Activated CD4-positive, alpha-beta T cell treated with anti-CD3 and anti-CD28 coated beads, Interleukin-2, amount 10 ng/mL, durations not matched to agents 7 days and 5 days (primary cell): ENCODE measurements at regions not wholly inside any gene's neighbourhood (a gene's known extent, or its start where the extent isn't known, plus 50 kb on each side); places are given as distances from the start of the nearest gene placed in this dataset.

Source experiments
- CTCF ChIA-PET: fragments of 350-600 bp; sonication (Branson Sonifier 250); formaldehyde crosslinking; loops from one replicate; lab custom pipeline; 2021; ENCODE audit warnings: antibody characterized with exemption; lab: Charles Lee
- POLR2A ChIA-PET: fragments of 350-600 bp; sonication (Branson Sonifier 250); formaldehyde crosslinking; loops from one replicate; lab custom pipeline; 2021; ENCODE audit warnings: antibody characterized with exemption; lab: Charles Lee
- DNase-seq: peaks from one replicate; pipeline ENCODE4 v3.0.0-alpha.2; 2020
- H3K27ac Mint-ChIP-seq: one replicate; pipeline ENCODE4 v1.8.0; 2021; ENCODE audit warnings: mild to moderate bottlenecking, moderate library complexity, mixed read lengths
- H3K27me3 Mint-ChIP-seq: one replicate; pipeline ENCODE4 v1.8.0; 2021; ENCODE audit warnings: mixed read lengths
- H3K36me3 Mint-ChIP-seq: one replicate; pipeline ENCODE4 v1.8.0; 2021; ENCODE audit warnings: low read depth, mixed read lengths
- H3K4me1 Mint-ChIP-seq: one replicate; pipeline ENCODE4 v1.8.0; 2021; ENCODE audit warnings: mixed read lengths
- H3K4me3 Mint-ChIP-seq: one replicate; pipeline ENCODE4 v1.8.0; 2021; ENCODE audit warnings: mild to moderate bottlenecking, moderate library complexity, mixed read lengths
- H3K9me3 Mint-ChIP-seq: one replicate; pipeline ENCODE4 v1.8.0; 2021; ENCODE audit warnings: mixed read lengths

- ChIA-PET POLR2A (no interaction called here), CTCF (interaction anchor here (0.6 kb wide), 2 partner anchors 283 to 321 kb away, joined by 3 read pairs; no protein-coding TSS in a partner anchor)
- Mint-ChIP-seq H3K27ac (no peak overlapping the region), H3K27me3 (peaks cover 3% of the 10 kb centered on the region), H3K36me3 (no peaks in the 10 kb centered on the region), H3K4me1 (no peaks in the 10 kb centered on the region), H3K4me3 (no peak overlapping the region), H3K9me3 (no peaks in the 10 kb centered on the region)
- DNase-seq: no peak
Observed at GRCh38 chr5:133681896-133682295, 69.6 kb upstream of the FSTL4 start.

GRCh38 chr5:133680830-133681565, 68.7 kb upstream of the FSTL4 start:
- H3K9me3 Mint-ChIP-seq: no peaks in the 10 kb centered on the region
- no peaks in the 10 kb centered on the region for H3K27me3 Mint-ChIP-seq
- H3K27ac Mint-ChIP-seq: no peak overlapping the region
- CTCF ChIA-PET: no interaction called here
- no peaks in the 10 kb centered on the region for H3K36me3 Mint-ChIP-seq
- H3K4me3 Mint-ChIP-seq: no peak overlapping the region
- POLR2A ChIA-PET: no interaction called here
- DNase-seq: no peak
- H3K4me1 Mint-ChIP-seq: no peaks in the 10 kb centered on the region

GRCh38 chr5:133679534-133679933, 67.2 kb upstream of the FSTL4 start:
- POLR2A ChIA-PET: no interaction called here
- no peak overlapping the region for H3K4me3 Mint-ChIP-seq
- no peaks in the 10 kb centered on the region for H3K27me3 Mint-ChIP-seq
- CTCF ChIA-PET: no interaction called here
- no peak for DNase-seq
- H3K9me3 Mint-ChIP-seq: no peaks in the 10 kb centered on the region
- H3K36me3 Mint-ChIP-seq: no peaks in the 10 kb centered on the region
- H3K4me1 Mint-ChIP-seq: no peaks in the 10 kb centered on the region
- no peak overlapping the region for H3K27ac Mint-ChIP-seq

- Mint-ChIP-seq H3K27me3 (peaks cover 12% of the 10 kb centered on the region), H3K36me3 (no peaks in the 10 kb centered on the region), H3K9me3 (no peaks in the 10 kb centered on the region), H3K4me1 (no peaks in the 10 kb centered on the region), H3K4me3 (no peak overlapping the region), H3K27ac (no peak overlapping the region)
- ChIA-PET CTCF (interaction anchor here (0.6 kb wide), 1 partner anchor 136 kb away, joined by 5 read pairs; no protein-coding TSS in a partner anchor), POLR2A (no interaction called here)
- DNase-seq: no peak
Observed at GRCh38 chr5:133675376-133676154, 63.2 kb upstream of the FSTL4 start.

GRCh38 chr5:133670336-133670735, 58.0 kb upstream of the FSTL4 start:
- peaks cover 20% of the 10 kb centered on the region for H3K27me3 Mint-ChIP-seq
- CTCF ChIA-PET: no interaction called here
- H3K4me1 Mint-ChIP-seq: no peaks in the 10 kb centered on the region
- DNase-seq: no peak
- H3K4me3 Mint-ChIP-seq: no peak overlapping the region
- POLR2A ChIA-PET: no interaction called here
- no peaks in the 10 kb centered on the region for H3K36me3 Mint-ChIP-seq
- H3K27ac Mint-ChIP-seq: no peak overlapping the region
- H3K9me3 Mint-ChIP-seq: no peaks in the 10 kb centered on the region

- no peaks in the 10 kb centered on the region for H3K36me3 Mint-ChIP-seq
- CTCF ChIA-PET: no interaction called here
- no peaks in the 10 kb centered on the region for H3K9me3 Mint-ChIP-seq
- H3K4me1 Mint-ChIP-seq: no peaks in the 10 kb centered on the region
- POLR2A ChIA-PET: no interaction called here
- H3K4me3 Mint-ChIP-seq: no peak overlapping the region
- H3K27ac Mint-ChIP-seq: no peak overlapping the region
- peaks cover 20% of the 10 kb centered on the region for H3K27me3 Mint-ChIP-seq
- no peak for DNase-seq
Observed at GRCh38 chr5:133669472-133669871, 57.1 kb upstream of the FSTL4 start.

- Mint-ChIP-seq H3K36me3 (no peaks in the 10 kb centered on the region), H3K27me3 (peaks cover 17% of the 10 kb centered on the region), H3K4me3 (no peak overlapping the region), H3K27ac (no peak overlapping the region), H3K9me3 (no peaks in the 10 kb centered on the region), H3K4me1 (no peaks in the 10 kb centered on the region)
- POLR2A ChIA-PET: no interaction called here
- CTCF ChIA-PET: no interaction called here
- no peak for DNase-seq
Observed at GRCh38 chr5:133668458-133668857, 56.1 kb upstream of the FSTL4 start.

- no peaks in the 10 kb centered on the region for H3K4me1 Mint-ChIP-seq
- POLR2A ChIA-PET: no interaction called here
- no peaks in the 10 kb centered on the region for H3K9me3 Mint-ChIP-seq
- peaks cover 11% of the 10 kb centered on the region for H3K27me3 Mint-ChIP-seq
- no peak overlapping the region for H3K4me3 Mint-ChIP-seq
- no peak overlapping the region for H3K27ac Mint-ChIP-seq
- CTCF ChIA-PET: no interaction called here
- no peak for DNase-seq
- H3K36me3 Mint-ChIP-seq: no peaks in the 10 kb centered on the region
Observed at GRCh38 chr5:133667217-133667616, 54.9 kb upstream of the FSTL4 start.

- no peak overlapping the region for H3K4me3 Mint-ChIP-seq
- ChIA-PET POLR2A (no interaction called here), CTCF (no interaction called here)
- H3K9me3 Mint-ChIP-seq: no peaks in the 10 kb centered on the region
- no peak overlapping the region for H3K27ac Mint-ChIP-seq
- DNase-seq: no peak
- no peaks in the 10 kb centered on the region for H3K36me3 Mint-ChIP-seq
- peaks cover 12% of the 10 kb centered on the region for H3K27me3 Mint-ChIP-seq
- H3K4me1 Mint-ChIP-seq: no peaks in the 10 kb centered on the region
Observed at GRCh38 chr5:133665571-133665970, 53.2 kb upstream of the FSTL4 start.

- ChIA-PET CTCF (no interaction called here), POLR2A (no interaction called here)
- no peak for DNase-seq
- Mint-ChIP-seq H3K27ac (no peak overlapping the region), H3K4me1 (no peaks in the 10 kb centered on the region), H3K9me3 (no peaks in the 10 kb centered on the region), H3K4me3 (no peak overlapping the region), H3K27me3 (peaks cover 17% of the 10 kb centered on the region), H3K36me3 (no peaks in the 10 kb centered on the region)
Observed at GRCh38 chr5:133664422-133664821, 52.1 kb upstream of the FSTL4 start.

GRCh38 chr5:133663397-133664054, 51.2 kb upstream of the FSTL4 start:
- Mint-ChIP-seq H3K36me3 (no peaks in the 10 kb centered on the region), H3K4me1 (no peaks in the 10 kb centered on the region), H3K4me3 (no peak overlapping the region), H3K27me3 (peaks cover 22% of the 10 kb centered on the region), H3K9me3 (no peaks in the 10 kb centered on the region), H3K27ac (no peak overlapping the region)
- no peak for DNase-seq
- POLR2A ChIA-PET: no interaction called here
- CTCF ChIA-PET: interaction anchor here (0.6 kb wide), 1 partner anchor 21 kb away, joined by 3 read pairs; no protein-coding TSS in a partner anchor

GRCh38 chr5:133662578-133662977, 50.2 kb upstream of the FSTL4 start:
- ChIA-PET POLR2A (no interaction called here), CTCF (interaction anchor here (0.6 to 0.9 kb wide), 2 partner anchors 21 to 42 kb away, joined by 3 read pairs; no protein-coding TSS in a partner anchor)
- Mint-ChIP-seq H3K27me3 (peaks cover 26% of the 10 kb centered on the region), H3K36me3 (no peaks in the 10 kb centered on the region), H3K9me3 (no peaks in the 10 kb centered on the region), H3K4me3 (no peak overlapping the region), H3K4me1 (no peaks in the 10 kb centered on the region), H3K27ac (no peak overlapping the region)
- DNase-seq: no peak
